Activated CD4-positive, alpha-beta T cell treated with anti-CD3 and anti-CD28 coated beads, Interleukin-2, amount 50 U/mL, for 24 hours (primary cell): ENCODE measurements at regions not wholly inside any gene's neighbourhood (a gene's known extent, or its start where the extent isn't known, plus 50 kb on each side); places are given as distances from the start of the nearest gene placed in this dataset.
"Not testable (repeated sequence)": the region's sequence is repeated elsewhere in the genome, so short reads cannot be mapped to it uniquely, and the experiment has no call there.

ENCODE experiments used
- DNase-seq, 2 donors: peaks; one replicate each; pipeline ENCODE4 v3.0.0-alpha.2; 2020; ENCODE audit warnings: low read depth in 1 of 2, low spot score in 1 of 2

GRCh38 chrX:52585892-52586291 lies 68.8 kb downstream of the SSX7 start:
- no peak for DNase-seq

GRCh38 chrX:52577464-52578173 lies 60.8 kb upstream of the XAGE1B start:
- no peak for DNase-seq

GRCh38 chrX:52576946-52577345 lies 60.1 kb upstream of the XAGE1B start:
- DNase-seq: no peak

DNA sequence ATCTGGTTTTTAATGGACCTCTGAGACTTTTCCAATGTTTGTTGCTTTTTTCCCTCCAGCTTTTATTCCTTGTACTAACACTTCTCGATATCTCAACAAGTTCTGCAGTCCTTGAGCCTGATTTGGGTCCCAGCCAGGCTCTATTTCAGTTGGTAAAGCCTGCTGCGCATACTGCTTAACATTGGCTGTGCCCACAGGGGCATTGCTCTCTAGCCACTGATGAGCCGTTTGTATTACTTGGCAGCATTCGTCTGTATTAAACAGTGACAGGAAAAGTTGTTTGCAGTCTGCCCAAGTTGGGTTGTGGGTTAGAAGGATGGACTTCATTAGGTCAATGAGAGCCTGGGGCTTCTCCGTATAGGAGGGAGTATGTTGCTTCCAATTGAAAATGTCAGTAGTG lies 59.6 kb upstream of the XAGE1B start:
- no peak for DNase-seq

DNA sequence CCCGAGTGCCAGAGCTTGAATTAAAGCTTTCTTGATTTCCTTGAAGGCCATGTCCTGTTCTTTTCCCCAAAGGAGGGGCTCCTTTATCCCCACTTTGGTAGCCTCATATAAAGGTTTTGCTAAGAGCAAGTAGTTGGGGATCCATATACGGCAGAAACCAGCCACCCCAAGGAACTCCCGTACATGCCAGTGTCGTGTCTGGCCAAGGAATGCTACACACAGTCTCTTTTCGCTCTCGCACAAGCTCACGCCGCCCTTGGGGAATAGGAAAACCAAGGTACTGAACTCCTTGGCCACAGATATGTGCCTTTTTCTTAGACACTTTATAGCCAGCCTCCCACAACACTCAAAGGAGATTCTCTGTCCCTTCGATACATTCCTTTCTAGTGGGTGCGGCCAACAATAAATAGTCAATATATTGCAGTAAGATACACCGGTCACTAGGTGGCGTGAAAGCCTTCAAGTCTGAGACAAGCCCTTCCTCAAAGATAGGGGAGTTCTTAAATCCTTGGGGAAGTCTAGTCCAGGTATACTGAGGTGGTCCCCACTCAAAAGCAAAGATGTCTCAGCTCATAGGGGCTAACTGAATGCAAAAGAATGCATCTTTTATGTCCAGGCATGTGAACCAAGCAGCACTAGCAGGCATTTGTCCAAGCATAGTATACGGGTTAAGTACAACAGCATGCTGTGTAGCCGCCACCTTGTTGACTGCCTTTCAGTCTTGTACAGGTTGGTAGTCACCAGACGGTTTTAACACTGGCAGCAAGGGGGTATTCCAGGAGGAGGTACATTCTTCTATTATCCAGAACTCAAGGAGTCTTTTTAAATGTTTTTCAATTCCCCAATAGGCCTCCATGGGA lies 57.8 kb upstream of the XAGE1B start:
- peak in 1 of 2 donors; percentile 4 for DNase-seq

- not testable (repeated sequence) for DNase-seq
These were observed 51.3 kb upstream of the XAGE1B start for GRCh38 chrX:52568146-52568545.
